ENCODE measurements at regions not wholly inside any gene's neighbourhood (a gene's known extent, or its start where the extent isn't known, plus 50 kb on each side); places are given as distances from the start of the nearest gene placed in this dataset.

DNA sequence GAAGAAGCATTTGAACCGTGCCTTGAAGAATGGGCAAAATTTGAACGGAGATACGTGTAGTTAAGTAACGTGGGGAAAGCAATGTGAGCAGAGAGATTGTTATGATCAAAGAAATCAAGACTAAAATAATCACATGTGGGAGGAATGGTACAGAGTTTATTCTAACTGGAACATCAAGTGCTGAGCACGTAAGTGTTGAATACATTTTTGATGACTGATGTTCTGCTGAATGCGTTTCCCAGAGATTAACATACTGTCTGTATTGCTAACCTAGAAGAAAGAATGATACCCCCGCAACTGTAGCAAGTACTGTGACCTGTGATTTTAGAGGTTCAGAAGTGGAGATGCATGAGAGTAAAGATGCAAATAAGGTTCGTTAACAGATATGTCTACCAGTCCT, 146.9 kb upstream of the EPHA7 start:
- Histone ChIP-seq H3K9ac (ENCODE audit: low read length) (no peak overlapping the region), H3K27ac (ENCODE audit: low read length) (no peak overlapping the region), H3K27me3 (ENCODE audit: low read length) (no peaks in the 10 kb centered on the region), H3K4me2 (ENCODE audit: low read depth, low read length, poor library complexity, severe bottlenecking) (no peak overlapping the region), H3K9me3 (ENCODE audit: low read length) (peaks cover 17% of the 10 kb centered on the region), H3K9me2 (replicated peaks; ENCODE audit: insufficient read depth, low read length) (no peaks in the 10 kb centered on the region), H2AFZ (ENCODE audit: low read length) (no peak overlapping the region), H3K4me1 (ENCODE audit: low read length) (no peaks in the 10 kb centered on the region), H3K79me2 (ENCODE audit: low read length) (no peaks in the 10 kb centered on the region), H3K36me3 (ENCODE audit: insufficient read depth, low read length) (no peaks in the 10 kb centered on the region), H3K4me3 (ENCODE audit: low read length) (no peak overlapping the region), H4K20me1 (ENCODE audit: insufficient read depth, low read depth, low read length) (no peaks in the 10 kb centered on the region)
- DNase-seq = no peak

DNA sequence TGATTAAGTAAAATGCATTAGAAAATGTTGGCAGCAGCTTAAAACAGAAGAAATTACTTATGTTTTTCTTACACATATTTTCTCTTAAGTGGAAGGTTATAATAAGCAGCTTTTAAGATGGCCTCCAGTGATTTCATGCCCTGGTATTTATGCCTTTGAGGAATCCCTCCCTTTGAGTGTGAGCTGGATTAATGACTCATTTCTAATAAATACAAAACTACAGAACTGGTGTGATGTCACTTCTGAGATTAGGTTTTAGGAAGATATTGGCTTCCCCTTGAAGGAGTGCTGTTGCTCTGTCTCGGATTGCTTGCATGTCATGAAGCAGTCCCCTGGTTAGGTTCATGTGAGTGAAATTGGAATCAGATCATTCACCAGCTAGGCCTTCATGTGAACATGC, 143.2 kb upstream of the EPHA7 start:
- H3K4me3 ChIP-seq (ENCODE audit: low read length) = no peak overlapping the region
- H3K9me2 ChIP-seq (replicated peaks; ENCODE audit: insufficient read depth, low read length) = no peaks in the 10 kb centered on the region
- no peak overlapping the region for H2AFZ ChIP-seq (ENCODE audit: low read length)
- no peak for DNase-seq
- no peaks in the 10 kb centered on the region for H3K4me1 ChIP-seq (ENCODE audit: low read length)
- no peak overlapping the region for H3K27ac ChIP-seq (ENCODE audit: low read length)
- H3K9ac ChIP-seq (ENCODE audit: low read length) = no peak overlapping the region
- no peak overlapping the region for H3K4me2 ChIP-seq (ENCODE audit: low read depth, low read length, poor library complexity, severe bottlenecking)
- no peaks in the 10 kb centered on the region for H3K36me3 ChIP-seq (ENCODE audit: insufficient read depth, low read length)
- peaks cover 11% of the 10 kb centered on the region for H3K9me3 ChIP-seq (ENCODE audit: low read length)
- H3K27me3 ChIP-seq (ENCODE audit: low read length) = no peaks in the 10 kb centered on the region
- no peaks in the 10 kb centered on the region for H4K20me1 ChIP-seq (ENCODE audit: insufficient read depth, low read depth, low read length)
- no peaks in the 10 kb centered on the region for H3K79me2 ChIP-seq (ENCODE audit: low read length)

DNA sequence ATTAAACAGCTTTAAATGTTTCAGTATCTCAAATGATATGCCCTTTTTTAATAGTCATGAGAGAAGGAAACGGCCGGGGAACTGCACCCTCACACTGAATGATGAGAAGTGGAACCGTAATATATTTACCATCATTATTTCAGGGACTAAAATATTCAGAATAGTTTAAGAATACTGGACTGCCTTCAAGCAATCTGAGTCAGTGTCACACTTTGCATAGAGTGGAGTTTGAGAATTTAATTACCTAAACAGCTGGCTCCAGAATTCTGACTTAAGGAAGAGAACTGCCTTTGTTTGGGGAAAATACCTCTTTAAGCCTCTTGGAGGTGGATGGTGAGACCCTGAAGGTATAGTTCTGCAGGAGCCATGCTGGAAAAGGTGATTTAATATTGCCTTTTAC, 135.9 kb upstream of the EPHA7 start:
- peaks cover 16% of the 10 kb centered on the region for H3K9me3 ChIP-seq (ENCODE audit: low read length)
- no peak for DNase-seq
- H4K20me1 ChIP-seq (ENCODE audit: insufficient read depth, low read depth, low read length) = no peaks in the 10 kb centered on the region
- H3K9ac ChIP-seq (ENCODE audit: low read length) = no peak overlapping the region
- H3K27ac ChIP-seq (ENCODE audit: low read length) = no peak overlapping the region
- H3K4me1 ChIP-seq (ENCODE audit: low read length) = no peaks in the 10 kb centered on the region
- H3K27me3 ChIP-seq (ENCODE audit: low read length) = no peaks in the 10 kb centered on the region
- no peak overlapping the region for H2AFZ ChIP-seq (ENCODE audit: low read length)
- H3K4me3 ChIP-seq (ENCODE audit: low read length) = no peak overlapping the region
- no peaks in the 10 kb centered on the region for H3K9me2 ChIP-seq (replicated peaks; ENCODE audit: insufficient read depth, low read length)
- no peaks in the 10 kb centered on the region for H3K79me2 ChIP-seq (ENCODE audit: low read length)
- H3K4me2 ChIP-seq (ENCODE audit: low read depth, low read length, poor library complexity, severe bottlenecking) = no peak overlapping the region
- H3K36me3 ChIP-seq (ENCODE audit: insufficient read depth, low read length) = no peaks in the 10 kb centered on the region

DNA sequence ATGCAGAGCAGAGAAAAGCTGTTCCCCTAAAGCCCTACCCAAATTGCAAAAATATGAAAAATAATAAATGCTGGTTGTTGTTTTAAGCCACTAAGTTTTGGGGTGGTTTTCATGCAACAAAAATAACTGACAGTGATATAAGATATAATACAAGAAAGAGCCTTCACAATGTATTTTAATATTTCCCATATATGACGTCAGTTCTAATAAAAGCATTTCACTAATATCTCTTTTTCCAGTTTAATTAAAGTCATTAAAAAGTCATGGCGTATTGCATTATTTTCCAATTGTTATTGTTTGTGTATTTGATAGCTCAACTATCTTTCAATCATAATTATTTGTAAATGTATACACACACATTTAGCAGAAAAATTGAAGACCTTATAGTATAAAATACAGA, 134.7 kb upstream of the EPHA7 start:
- no peaks in the 10 kb centered on the region for H3K79me2 ChIP-seq (ENCODE audit: low read length)
- no peak overlapping the region for H3K4me2 ChIP-seq (ENCODE audit: low read depth, low read length, poor library complexity, severe bottlenecking)
- H3K27ac ChIP-seq (ENCODE audit: low read length) = no peak overlapping the region
- DNase-seq = no peak
- no peaks in the 10 kb centered on the region for H3K36me3 ChIP-seq (ENCODE audit: insufficient read depth, low read length)
- no peaks in the 10 kb centered on the region for H3K27me3 ChIP-seq (ENCODE audit: low read length)
- H3K9me3 ChIP-seq (ENCODE audit: low read length) = peaks cover 16% of the 10 kb centered on the region
- no peak overlapping the region for H3K4me3 ChIP-seq (ENCODE audit: low read length)
- H4K20me1 ChIP-seq (ENCODE audit: insufficient read depth, low read depth, low read length) = no peaks in the 10 kb centered on the region
- H3K4me1 ChIP-seq (ENCODE audit: low read length) = no peaks in the 10 kb centered on the region
- H3K9ac ChIP-seq (ENCODE audit: low read length) = no peak overlapping the region
- no peaks in the 10 kb centered on the region for H3K9me2 ChIP-seq (replicated peaks; ENCODE audit: insufficient read depth, low read length)
- no peak overlapping the region for H2AFZ ChIP-seq (ENCODE audit: low read length)

DNA sequence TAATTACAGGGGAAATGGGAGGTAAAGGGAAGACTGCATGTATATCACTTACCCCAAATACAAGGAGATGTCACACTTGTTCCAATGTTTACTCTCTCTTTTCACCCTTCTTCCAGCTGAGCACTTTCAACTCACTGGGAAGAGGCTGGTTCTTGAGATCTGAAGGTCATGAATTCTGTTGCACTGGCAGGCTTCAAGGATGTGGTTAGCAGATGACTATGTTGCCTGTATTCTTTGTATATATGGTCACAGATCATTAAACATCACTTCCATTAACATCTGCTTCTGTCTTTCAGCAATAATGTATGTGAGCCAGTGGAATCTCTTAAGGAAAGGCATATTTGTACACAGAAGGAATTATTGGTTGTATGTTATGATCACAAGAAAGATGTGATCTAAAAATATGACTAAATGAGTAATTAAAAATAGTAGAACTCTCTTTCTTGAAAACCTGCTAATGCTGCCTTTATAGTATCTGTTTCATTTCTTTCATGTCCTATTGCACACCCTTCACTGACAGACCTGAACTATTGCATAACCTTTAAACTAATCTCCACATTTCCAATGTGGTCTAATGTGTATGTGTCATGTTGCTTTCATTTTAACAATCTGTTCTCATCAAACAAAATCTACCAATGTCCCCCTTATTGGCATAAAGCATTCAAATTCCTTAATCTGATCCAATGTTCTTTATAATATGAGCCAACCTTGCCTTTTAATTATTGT, 131.4 kb upstream of the EPHA7 start:
- Histone ChIP-seq H3K27me3 (ENCODE audit: low read length) (no peaks in the 10 kb centered on the region), H2AFZ (ENCODE audit: low read length) (no peak overlapping the region), H4K20me1 (ENCODE audit: insufficient read depth, low read depth, low read length) (no peaks in the 10 kb centered on the region), H3K4me2 (ENCODE audit: low read depth, low read length, poor library complexity, severe bottlenecking) (no peak overlapping the region), H3K4me3 (ENCODE audit: low read length) (no peak overlapping the region), H3K9ac (ENCODE audit: low read length) (no peak overlapping the region), H3K4me1 (ENCODE audit: low read length) (no peaks in the 10 kb centered on the region), H3K9me3 (ENCODE audit: low read length) (peaks cover 14% of the 10 kb centered on the region), H3K27ac (ENCODE audit: low read length) (no peak overlapping the region), H3K36me3 (ENCODE audit: insufficient read depth, low read length) (no peaks in the 10 kb centered on the region), H3K9me2 (replicated peaks; ENCODE audit: insufficient read depth, low read length) (no peaks in the 10 kb centered on the region), H3K79me2 (ENCODE audit: low read length) (no peaks in the 10 kb centered on the region)
- no peak for DNase-seq

DNA sequence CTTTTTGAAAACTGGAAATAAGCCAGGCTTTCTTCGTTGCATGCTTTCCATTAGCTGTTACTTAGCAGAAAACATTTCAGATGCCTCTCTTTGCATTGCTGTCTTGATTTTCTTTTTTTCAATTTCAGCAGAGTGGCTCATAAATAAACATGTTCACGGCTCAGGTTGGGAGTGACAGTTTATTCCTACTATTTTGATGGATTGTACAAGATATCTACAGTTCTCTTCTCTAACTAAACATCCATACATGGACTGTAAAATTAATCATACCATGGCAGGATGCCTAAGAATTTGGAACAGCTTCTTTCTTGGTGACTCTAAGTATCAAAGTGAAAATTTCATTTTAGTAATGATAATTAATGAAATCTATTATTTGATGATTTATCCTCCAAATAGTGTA, 130.5 kb upstream of the EPHA7 start:
- Histone ChIP-seq H3K27ac (ENCODE audit: low read length) (no peak overlapping the region), H3K9ac (ENCODE audit: low read length) (no peak overlapping the region), H2AFZ (ENCODE audit: low read length) (no peak overlapping the region), H3K4me2 (ENCODE audit: low read depth, low read length, poor library complexity, severe bottlenecking) (no peak overlapping the region), H3K9me3 (ENCODE audit: low read length) (peaks cover 14% of the 10 kb centered on the region), H4K20me1 (ENCODE audit: insufficient read depth, low read depth, low read length) (no peaks in the 10 kb centered on the region), H3K79me2 (ENCODE audit: low read length) (no peaks in the 10 kb centered on the region), H3K36me3 (ENCODE audit: insufficient read depth, low read length) (no peaks in the 10 kb centered on the region), H3K4me1 (ENCODE audit: low read length) (no peaks in the 10 kb centered on the region), H3K4me3 (ENCODE audit: low read length) (no peak overlapping the region), H3K27me3 (ENCODE audit: low read length) (no peaks in the 10 kb centered on the region), H3K9me2 (replicated peaks; ENCODE audit: insufficient read depth, low read length) (no peaks in the 10 kb centered on the region)
- no peak for DNase-seq

DNA sequence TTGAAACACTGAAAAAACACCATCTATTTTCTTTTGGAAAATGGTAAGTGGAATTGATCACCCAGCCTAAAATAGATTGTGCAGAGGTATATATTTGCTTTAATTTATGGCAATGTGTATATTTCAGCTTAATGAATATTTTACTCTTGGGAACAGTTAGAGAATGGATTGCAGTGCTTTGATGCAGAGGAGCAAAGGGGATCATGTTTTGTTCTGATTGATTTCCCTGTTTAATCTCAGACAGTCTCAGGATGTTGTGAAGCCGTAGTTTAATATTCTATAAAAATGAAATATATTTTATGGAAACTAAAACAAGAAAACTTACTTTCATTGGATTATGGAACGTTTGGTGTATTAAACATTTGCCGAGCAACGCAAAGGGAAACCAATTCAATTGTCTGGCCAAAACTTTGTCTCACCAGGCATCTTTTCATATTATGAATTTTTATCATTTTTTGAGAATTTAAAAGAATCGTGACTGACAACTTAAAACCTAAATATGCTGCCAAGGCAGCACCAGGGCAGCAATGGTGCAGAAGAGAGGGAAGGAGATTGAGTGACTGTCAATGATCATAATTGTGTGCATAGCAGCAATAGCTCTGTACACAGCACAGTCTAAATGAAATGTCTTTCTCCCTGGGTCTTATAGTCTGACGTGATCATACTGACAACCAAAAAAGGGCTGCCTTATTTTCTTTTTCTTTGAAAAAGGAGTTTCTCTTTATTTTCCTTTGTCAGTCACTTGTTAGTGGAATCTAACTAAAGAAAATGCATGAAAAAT, 105.5 kb upstream of the EPHA7 start:
- H3K79me2 ChIP-seq (ENCODE audit: low read length) = no peaks in the 10 kb centered on the region
- no peak overlapping the region for H3K9ac ChIP-seq (ENCODE audit: low read length)
- no peak overlapping the region for H3K27ac ChIP-seq (ENCODE audit: low read length)
- no peaks in the 10 kb centered on the region for H3K4me1 ChIP-seq (ENCODE audit: low read length)
- no peaks in the 10 kb centered on the region for H4K20me1 ChIP-seq (ENCODE audit: insufficient read depth, low read depth, low read length)
- no peaks in the 10 kb centered on the region for H3K36me3 ChIP-seq (ENCODE audit: insufficient read depth, low read length)
- no peaks in the 10 kb centered on the region for H3K9me2 ChIP-seq (replicated peaks; ENCODE audit: insufficient read depth, low read length)
- no peak overlapping the region for H3K4me3 ChIP-seq (ENCODE audit: low read length)
- no peak overlapping the region for H3K4me2 ChIP-seq (ENCODE audit: low read depth, low read length, poor library complexity, severe bottlenecking)
- no peaks in the 10 kb centered on the region for H3K27me3 ChIP-seq (ENCODE audit: low read length)
- H3K9me3 ChIP-seq (ENCODE audit: low read length) = peaks cover 15% of the 10 kb centered on the region
- DNase-seq = no peak
- H2AFZ ChIP-seq (ENCODE audit: low read length) = no peak overlapping the region

DNA sequence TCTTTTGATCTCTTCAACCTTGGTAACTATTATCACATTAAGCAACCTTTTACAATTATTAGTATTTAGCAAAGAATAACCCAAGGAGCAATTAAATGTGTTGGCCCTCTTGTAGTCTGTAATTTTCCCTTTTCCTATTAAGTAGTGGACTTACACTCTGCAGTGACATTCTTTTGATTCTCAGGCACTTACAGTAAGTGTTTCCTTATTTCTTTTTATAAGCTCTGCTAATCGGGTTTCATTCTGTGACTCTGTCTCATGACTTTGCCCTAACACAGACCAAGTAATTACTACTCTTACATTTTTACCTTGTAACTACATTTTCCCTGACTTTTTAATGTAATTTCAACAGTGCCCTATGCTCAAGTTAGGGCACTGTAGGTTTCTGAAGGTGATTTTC, 104.0 kb upstream of the EPHA7 start:
- Histone ChIP-seq H3K27me3 (ENCODE audit: low read length) (no peaks in the 10 kb centered on the region), H2AFZ (ENCODE audit: low read length) (no peak overlapping the region), H3K4me3 (ENCODE audit: low read length) (no peak overlapping the region), H3K9ac (ENCODE audit: low read length) (no peak overlapping the region), H4K20me1 (ENCODE audit: insufficient read depth, low read depth, low read length) (no peaks in the 10 kb centered on the region), H3K9me3 (ENCODE audit: low read length) (peaks cover 16% of the 10 kb centered on the region), H3K27ac (ENCODE audit: low read length) (no peak overlapping the region), H3K9me2 (replicated peaks; ENCODE audit: insufficient read depth, low read length) (no peaks in the 10 kb centered on the region), H3K36me3 (ENCODE audit: insufficient read depth, low read length) (no peaks in the 10 kb centered on the region), H3K4me1 (ENCODE audit: low read length) (no peaks in the 10 kb centered on the region), H3K4me2 (ENCODE audit: low read depth, low read length, poor library complexity, severe bottlenecking) (no peak overlapping the region), H3K79me2 (ENCODE audit: low read length) (no peaks in the 10 kb centered on the region)
- DNase-seq = no peak

All from Karpas-422 (cell line).